ENCODE measurements at regions not wholly inside any gene's neighbourhood (a gene's known extent, or its start where the extent isn't known, plus 50 kb on each side); places are given as distances from the start of the nearest gene placed in this dataset.

GRCh38 chr2:118580107-118580506, 267.3 kb downstream of the EN1 start:
- TF ChIP-seq CTCF (IDR thresholded peaks at IDR 0.05; ENCODE audit: low read depth, low read length, missing input control) = no peak
- TF ChIP-seq GABPA (IDR thresholded peaks at IDR 0.05 in 1 of 2, conservative IDR thresholded peaks at IDR 0.05 in 1 of 2) = no peak
- no peak for TF ChIP-seq SP1 (IDR thresholded peaks at IDR 0.05)
- no peak for TF ChIP-seq EGR1 (IDR thresholded peaks at IDR 0.05; ENCODE audit: low read depth in 2 of 2)
- no peak for TF ChIP-seq RAD21 (IDR thresholded peaks at IDR 0.05)
- no peak for TF ChIP-seq REST (IDR thresholded peaks at IDR 0.05)
- no peak for TF ChIP-seq ATF3 (IDR thresholded peaks at IDR 0.05)
- TF ChIP-seq JUND (IDR thresholded peaks at IDR 0.05) = no peak
- TF ChIP-seq MAX (IDR thresholded peaks at IDR 0.05) = no peak
- no peak for TF ChIP-seq TAF1 (conservative IDR thresholded peaks at IDR 0.05)
- TF ChIP-seq YY1 (IDR thresholded peaks at IDR 0.05) = no peak
- TF ChIP-seq HNF4A (conservative IDR thresholded peaks at IDR 0.05) = no peak
- no peak for TF ChIP-seq FOXA1 (IDR thresholded peaks at IDR 0.05)
- no peak for TF ChIP-seq RXRA (IDR thresholded peaks at IDR 0.05)

Data from liver (tissue), 3 donors.